HT-29 (cell line): ENCODE measurements at regions not wholly inside any gene's neighbourhood (a gene's known extent, or its start where the extent isn't known, plus 50 kb on each side); places are given as distances from the start of the nearest gene placed in this dataset.

ENCODE experiments used
- DNase-seq: peaks from one replicate; pipeline ENCODE4 v3.0.0-alpha.2; 2015; ENCODE audit warnings: low spot score

DNA sequence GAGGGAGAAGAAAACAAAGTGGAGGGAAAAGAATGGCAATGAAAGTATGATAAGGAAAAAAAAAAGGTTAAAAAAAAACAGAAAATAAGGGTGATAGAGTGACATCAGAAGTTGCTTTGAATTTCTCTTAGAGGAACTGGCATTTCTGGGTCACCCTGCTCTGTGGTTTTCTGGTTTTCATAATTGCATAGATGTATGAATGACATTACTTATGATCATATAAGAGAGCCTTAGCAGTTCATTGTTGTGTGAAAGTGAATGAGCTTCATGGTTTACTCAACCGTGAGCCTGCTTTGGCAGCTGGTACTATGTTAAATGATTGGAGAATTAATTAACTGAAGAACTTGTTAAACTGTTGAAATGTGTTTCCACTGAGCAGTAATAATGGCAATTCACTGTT lies 336.4 kb upstream of the FBXO33 start:
- no peak for DNase-seq

DNA sequence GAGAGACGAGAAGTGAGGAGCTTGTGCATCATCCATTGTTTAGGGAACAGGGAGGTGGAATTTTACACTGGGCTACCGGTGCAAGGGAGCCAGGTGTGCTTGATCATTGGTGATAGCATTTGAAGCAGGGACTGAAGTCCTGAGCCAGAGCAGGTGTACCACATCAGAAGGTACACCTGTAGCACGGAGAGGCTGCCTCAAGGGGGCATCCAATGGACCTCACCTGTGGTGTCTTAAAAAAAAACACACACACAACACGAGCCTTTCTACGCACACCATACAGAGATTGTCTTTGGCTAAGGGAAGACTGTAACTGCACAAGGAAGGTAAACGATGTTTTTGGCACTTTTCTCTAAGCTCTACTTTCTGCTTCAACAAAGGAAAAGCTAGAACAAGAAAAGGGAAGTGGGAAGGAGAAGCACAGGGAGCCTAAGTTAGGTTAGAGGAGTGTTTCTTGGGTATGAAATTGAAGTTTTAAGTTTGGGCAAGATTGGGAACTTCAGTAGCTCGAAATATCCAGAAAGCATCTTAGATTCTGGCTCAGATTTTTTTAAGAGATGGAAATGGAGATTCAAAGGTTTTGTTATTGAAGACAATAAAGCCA lies 334.3 kb upstream of the FBXO33 start:
- DNase-seq = no peak

GRCh38 chr14:39765676-39766075 lies 333.4 kb upstream of the FBXO33 start:
- no peak for DNase-seq

GRCh38 chr14:39763402-39763890 lies 331.2 kb upstream of the FBXO33 start:
- no peak for DNase-seq

- DNase-seq = no peak
These were observed 330.6 kb upstream of the FBXO33 start for GRCh38 chr14:39762576-39763401.

DNA sequence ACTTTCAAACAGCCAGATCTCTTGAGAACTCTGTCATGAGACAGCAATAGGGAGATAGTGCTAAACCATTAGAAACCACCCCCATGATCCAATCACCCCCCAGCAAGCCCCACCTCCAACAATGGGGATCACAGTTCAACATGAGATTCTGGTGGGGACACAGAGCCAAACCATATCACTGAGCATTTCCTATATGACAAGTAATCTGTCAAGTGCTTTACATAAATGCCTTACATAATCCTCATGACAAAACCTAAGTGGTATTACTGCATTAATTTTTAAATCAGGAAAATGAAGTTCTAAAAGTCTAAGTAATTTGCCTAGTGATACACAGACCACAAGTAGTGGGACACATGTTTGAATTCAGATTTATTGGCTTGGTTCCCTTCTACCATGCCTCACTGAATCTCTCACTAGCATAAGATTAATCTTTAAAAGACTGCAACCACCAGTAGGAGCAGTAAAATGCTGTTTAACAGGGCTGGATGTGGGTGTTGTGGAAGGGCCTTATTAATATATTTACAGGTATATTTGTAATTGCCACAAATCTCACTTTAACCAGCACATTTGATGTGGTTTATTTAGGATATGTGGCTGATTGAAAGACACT lies 323.1 kb upstream of the FBXO33 start:
- DNase-seq = no peak

DNA sequence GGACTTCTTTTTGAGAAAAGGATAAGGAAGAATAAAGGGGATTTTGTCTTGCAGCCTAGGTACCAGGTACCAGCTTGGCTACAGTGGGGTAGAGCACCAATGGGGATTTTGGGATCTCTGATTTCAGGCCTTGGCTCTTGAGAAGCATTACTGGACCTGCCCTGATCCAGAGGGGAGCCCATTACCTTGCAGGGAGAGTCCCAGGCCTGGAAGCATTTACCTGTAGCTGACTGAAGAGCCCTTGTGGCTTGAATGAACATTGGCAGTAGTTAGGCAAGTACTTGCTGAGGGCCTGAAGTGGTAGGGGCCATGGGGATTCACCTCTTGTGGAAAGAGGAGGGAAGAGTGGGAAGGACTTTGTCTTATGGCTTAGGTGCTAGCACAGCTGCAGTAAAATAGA lies 308.2 kb upstream of the FBXO33 start:
- DNase-seq = no peak

GRCh38 chr14:39739796-39740195 lies 307.6 kb upstream of the FBXO33 start:
- no peak for DNase-seq

GRCh38 chr14:39734306-39734705 lies 302.1 kb upstream of the FBXO33 start:
- DNase-seq = no peak

GRCh38 chr14:39733741-39734140 lies 301.5 kb upstream of the FBXO33 start:
- DNase-seq = no peak

DNA sequence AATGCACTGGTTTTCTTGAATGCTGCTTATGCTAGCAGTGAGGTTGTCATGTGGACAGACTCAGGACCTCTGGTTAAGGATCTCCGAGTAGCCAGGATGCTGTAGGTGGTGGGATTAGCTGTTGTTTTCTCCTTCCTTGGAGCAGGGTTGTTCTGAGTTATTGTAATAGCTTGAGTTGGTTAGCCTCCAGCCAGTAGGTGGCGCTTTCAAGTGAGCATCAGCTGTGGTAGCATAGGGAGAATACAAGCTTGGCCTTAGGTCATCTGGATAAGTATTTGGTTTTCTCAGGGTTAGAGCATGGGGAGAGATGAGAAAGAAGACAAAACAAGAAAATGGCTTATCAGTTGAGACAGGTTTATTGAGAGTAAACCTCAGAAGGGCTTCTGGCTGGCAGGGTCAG lies 299.7 kb upstream of the FBXO33 start:
- DNase-seq = peak; percentile 23

- no peak for DNase-seq
These were observed 294.3 kb upstream of the FBXO33 start for GRCh38 chr14:39726563-39726962.

DNA sequence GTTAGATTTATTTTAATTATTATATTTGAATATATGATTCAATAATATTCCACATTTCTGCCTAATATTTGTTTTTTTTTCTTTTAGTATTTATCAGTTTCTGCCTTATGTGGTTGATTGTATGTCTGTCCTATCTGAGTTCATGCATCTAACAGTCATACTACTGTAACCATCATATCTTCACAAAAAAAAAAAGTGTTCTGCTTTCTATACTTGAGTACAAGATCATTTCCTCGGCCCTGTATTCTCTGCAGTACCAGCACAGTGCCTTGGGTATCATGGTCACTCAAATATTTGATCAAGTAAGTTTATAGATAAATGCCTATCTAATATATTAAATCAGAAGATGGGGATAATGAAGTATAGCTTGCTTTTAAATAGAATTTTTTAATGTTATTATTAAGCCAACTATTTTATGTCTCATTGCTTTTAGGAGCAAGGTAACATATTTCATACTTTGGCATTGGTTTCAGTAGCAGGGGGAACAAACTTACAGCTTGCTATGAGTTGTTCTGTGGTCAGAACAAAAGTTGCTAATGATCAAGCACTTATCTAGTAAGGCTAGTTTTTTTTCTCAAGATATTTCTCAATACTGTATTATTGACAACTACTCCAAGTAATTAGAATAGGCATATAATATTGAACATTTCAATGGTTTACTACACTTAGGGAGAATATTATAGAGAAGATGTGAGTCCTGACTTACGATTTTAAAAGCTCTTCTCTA lies 290.5 kb upstream of the FBXO33 start:
- DNase-seq = no peak

DNA sequence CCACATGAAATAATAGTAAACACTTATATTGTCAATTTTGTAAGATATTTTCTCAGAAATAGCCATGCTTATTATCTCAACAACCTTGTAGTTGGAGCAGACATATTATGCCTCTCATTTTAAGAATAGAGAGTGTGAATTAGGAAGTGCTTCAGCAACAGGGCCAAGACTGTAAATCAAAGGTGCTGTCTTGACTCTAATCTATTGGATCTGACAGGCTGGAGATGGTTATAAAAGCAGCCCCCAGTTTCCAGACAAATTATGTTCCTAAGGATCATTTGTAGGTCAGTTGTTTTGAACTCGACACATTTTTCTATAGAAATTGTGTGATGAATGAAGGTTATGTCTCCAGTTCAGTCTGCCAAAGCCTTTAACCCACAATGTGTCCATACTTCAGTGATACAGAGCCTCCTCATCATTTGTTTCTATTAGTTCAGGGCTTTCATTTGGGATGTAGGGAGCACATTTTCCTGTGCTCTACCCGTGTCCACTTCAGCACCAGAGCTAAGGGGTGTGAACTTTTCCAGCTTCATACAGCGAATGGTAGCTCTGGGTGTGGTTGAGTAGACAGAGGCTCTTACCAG lies 284.8 kb upstream of the FBXO33 start:
- DNase-seq = no peak

DNA sequence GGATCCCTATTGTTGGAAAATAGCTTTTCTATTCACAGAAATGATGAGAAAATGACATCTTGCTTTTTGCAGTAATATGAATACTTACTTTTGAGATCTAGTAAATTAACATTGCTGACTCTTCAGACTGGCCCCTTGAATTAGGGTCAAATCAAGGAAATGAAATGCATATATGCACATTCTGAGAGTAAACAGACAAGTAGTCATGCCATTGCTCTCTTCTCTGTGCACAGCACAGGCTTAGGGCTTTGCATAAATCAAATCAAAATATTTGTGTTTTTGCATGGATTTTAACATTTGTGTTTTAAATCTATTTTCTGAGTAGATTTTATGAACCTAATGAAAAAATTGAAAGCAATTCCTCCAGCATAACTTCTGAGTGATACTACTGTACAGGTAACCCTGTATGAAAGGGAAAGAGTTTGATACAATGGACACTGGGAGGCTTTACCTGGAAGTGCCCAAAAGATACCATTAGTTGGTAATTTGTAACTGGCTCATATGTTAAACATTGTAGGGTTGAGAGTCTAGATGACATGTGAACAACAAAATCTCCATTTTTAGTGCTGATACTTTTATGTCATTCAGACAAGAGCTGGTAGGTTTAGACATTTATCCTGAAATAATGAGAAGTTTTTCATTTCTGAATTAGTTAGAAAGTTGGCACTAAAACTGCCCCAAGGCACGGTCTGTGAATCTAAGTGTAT lies 280.2 kb upstream of the FBXO33 start:
- DNase-seq = no peak

DNA sequence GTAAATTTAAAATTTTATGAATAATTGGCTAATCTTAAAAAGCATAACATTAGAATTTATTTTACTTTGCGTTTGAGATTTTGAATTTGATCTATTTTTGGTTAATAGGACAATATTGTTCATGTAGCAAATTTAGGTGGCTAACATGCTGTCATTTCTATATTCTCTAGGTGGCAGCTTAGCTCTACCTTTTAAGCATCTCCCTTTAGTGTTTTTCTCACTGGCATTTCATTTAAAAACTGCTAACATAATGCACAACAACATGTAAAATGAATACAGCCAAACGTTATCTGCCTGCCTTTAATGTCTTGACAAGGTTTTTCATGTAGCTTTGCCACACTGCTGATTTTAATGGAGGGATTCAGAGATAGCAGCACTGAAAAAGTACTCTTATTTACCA lies 272.4 kb upstream of the FBXO33 start:
- DNase-seq = no peak

DNA sequence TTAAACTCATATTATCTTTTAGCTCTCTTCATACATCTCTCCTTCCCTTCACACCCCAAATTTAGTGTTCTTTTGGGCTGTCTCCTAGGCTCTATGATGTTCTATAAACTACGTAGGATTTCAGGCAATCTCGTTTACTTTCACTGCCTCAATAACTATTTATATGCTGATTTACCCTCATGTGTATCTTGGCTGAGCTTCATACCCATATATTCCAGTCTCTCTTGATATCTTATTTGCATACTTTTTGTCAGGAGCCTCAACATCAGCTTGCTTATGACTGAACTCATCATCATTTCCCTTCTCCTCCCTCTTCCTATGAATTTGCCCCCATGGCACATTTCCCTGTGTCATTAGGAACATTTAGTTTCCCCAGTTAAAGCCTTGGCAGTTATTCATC lies 262.1 kb upstream of the FBXO33 start:
- DNase-seq = no peak

GRCh38 chr14:39683691-39684260 lies 251.5 kb upstream of the FBXO33 start:
- DNase-seq = no peak

GRCh38 chr14:39682582-39682981 lies 250.3 kb upstream of the FBXO33 start:
- no peak for DNase-seq

GRCh38 chr14:39681782-39682399 lies 249.7 kb upstream of the FBXO33 start:
- no peak for DNase-seq
